Keratinocyte (primary cell): ENCODE measurements at regions not wholly inside any gene's neighbourhood (a gene's known extent, or its start where the extent isn't known, plus 50 kb on each side); places are given as distances from the start of the nearest gene placed in this dataset.

Experiments used
- CTCF ChIP-seq, 3 experiments: IDR thresholded peaks in 1 of 3; conservative IDR thresholded peaks in 1 of 3; optimal IDR thresholded peaks in 1 of 3; 2 replicates in 2 of 3; 3 replicates in 1 of 3; pipeline versions ENCODE3 to v1.5.1; 2011; ENCODE audit warnings: low read length in 3 of 3, mild to moderate bottlenecking in 3 of 3, moderate library complexity in 2 of 3, control low read depth in 1 of 3, inconsistent platforms in 1 of 3; ENCODE audit not compliant: insufficient read depth in 2 of 3; ENCODE audit errors: extremely low read depth in 1 of 3
- EZH2 ChIP-seq: IDR thresholded peaks from one replicate; pipeline ENCODE4 v1.6.1; 2012; ENCODE audit warnings: inconsistent platforms, mild to moderate bottlenecking, low read length, moderate library complexity

GRCh38 chr6:81383472-81383871, 369.0 kb downstream of the TENT5A start:
- no peak for TF ChIP-seq CTCF (optimal IDR thresholded peaks at IDR 0.05 in 1 of 3, IDR thresholded peaks at IDR 0.05 in 1 of 3, conservative IDR thresholded peaks at IDR 0.05 in 1 of 3; ENCODE audit: extremely low read depth in 1 of 3, insufficient read depth in 2 of 3, low read length in 3 of 3)
- TF ChIP-seq EZH2, result no peak
